Loucy (cell line): ENCODE measurements at regions not wholly inside any gene's neighbourhood (a gene's known extent, or its start where the extent isn't known, plus 50 kb on each side); places are given as distances from the start of the nearest gene placed in this dataset.

Experiments
- H2AFZ ChIP-seq: fragments of 200-600 bp; sonication (generic); 2 replicates; pipeline ENCODE4 v1.6.0; 2016; ENCODE audit warnings: antibody characterized with exemption, mild to moderate bottlenecking, low read length, moderate library complexity
- H3F3A ChIP-seq: fragments of 200-600 bp; 2 replicates; pipeline ENCODE4 v1.6.0; 2016; ENCODE audit warnings: antibody characterized with exemption, low read depth, mild to moderate bottlenecking
- H3K27me3 ChIP-seq: fragments of 200-600 bp; sonication (generic); 2 replicates; pipeline ENCODE4 v1.6.1; 2014; ENCODE audit warnings: low read length, mild to moderate bottlenecking; ENCODE audit not compliant: insufficient read depth, poor library complexity, severe bottlenecking
- H3K36me3 ChIP-seq: fragments of 200-600 bp; sonication (generic); 2 replicates; pipeline ENCODE4 v1.6.1; 2016; ENCODE audit warnings: low read length; ENCODE audit not compliant: insufficient read depth
- H3K4me1 ChIP-seq: fragments of 200-600 bp; sonication (generic); 2 replicates; pipeline ENCODE4 v1.5.1; 2014; ENCODE audit warnings: low read length, mild to moderate bottlenecking; ENCODE audit not compliant: insufficient read depth, poor library complexity, severe bottlenecking
- H3K4me2 ChIP-seq: fragments of 200-600 bp; sonication (generic); 2 replicates; pipeline ENCODE4 v1.6.0; 2014; ENCODE audit warnings: antibody characterized with exemption, low read length, low read depth, mild to moderate bottlenecking; ENCODE audit not compliant: poor library complexity, severe bottlenecking
- H3K4me3 ChIP-seq: fragments of 200-600 bp; sonication (generic); 2 replicates; pipeline ENCODE4 v1.5.1; 2014; ENCODE audit warnings: low read length, mild to moderate bottlenecking, mixed read lengths; ENCODE audit not compliant: poor library complexity, severe bottlenecking
- H3K79me2 ChIP-seq: fragments of 200-600 bp; sonication (generic); 2 replicates; pipeline ENCODE4 v1.6.1; 2014; ENCODE audit warnings: low read length; ENCODE audit not compliant: insufficient read depth
- H3K9ac ChIP-seq: fragments of 200-600 bp; sonication (generic); 2 replicates; pipeline ENCODE4 v1.6.0; 2014; ENCODE audit warnings: mild to moderate bottlenecking, low read depth, low read length, moderate library complexity; ENCODE audit not compliant: poor library complexity, severe bottlenecking
- H3K9me2 ChIP-seq: fragments of 200-600 bp; sonication (generic); replicated peaks from 2 replicates; pipeline ENCODE4 v1.6.1; 2016; ENCODE audit warnings: low read depth, low read length, mixed read lengths
- H3K9me3 ChIP-seq: fragments of 200-600 bp; sonication (generic); 2 replicates; pipeline ENCODE4 v1.6.1; 2014; ENCODE audit warnings: mild to moderate bottlenecking, antibody characterized with exemption, low read length, low read depth; ENCODE audit not compliant: insufficient read depth
- H4K20me1 ChIP-seq: fragments of 200-600 bp; sonication (generic); 2 replicates; pipeline ENCODE4 v1.6.0; 2014; ENCODE audit warnings: antibody characterized with exemption, low read length, mild to moderate bottlenecking; ENCODE audit not compliant: insufficient read depth, poor library complexity, severe bottlenecking
- CTCF ChIP-seq: fragments of 200-600 bp; sonication (generic); conservative IDR thresholded peaks from 2 replicates; pipeline ENCODE4 v1.5.1; 2014; ENCODE audit warnings: mild to moderate bottlenecking, antibody characterized with exemption, low read length
- EZH2phosphoT487 ChIP-seq: fragments of 200-600 bp; IDR thresholded peaks from 2 replicates; pipeline ENCODE4 v1.6.1; 2018; ENCODE audit warnings: antibody characterized with exemption, mild to moderate bottlenecking, moderate library complexity, borderline replicate concordance

- H3K4me3 ChIP-seq, result no peak overlapping the region
- H3K4me1 ChIP-seq, result peaks cover 43% of the 10 kb centered on the region
- no peaks in the 10 kb centered on the region for H3K36me3 ChIP-seq
- H3K9me2 ChIP-seq, result no peaks in the 10 kb centered on the region
- no peak overlapping the region for H2AFZ ChIP-seq
- H3K9me3 ChIP-seq, result no peaks in the 10 kb centered on the region
- H3K27me3 ChIP-seq, result no peaks in the 10 kb centered on the region
- H3K79me2 ChIP-seq, result no peaks in the 10 kb centered on the region
- H3K9ac ChIP-seq, result no peak overlapping the region
- H3K4me2 ChIP-seq, result peak overlapping the region; percentile 37
- no peaks in the 10 kb centered on the region for H3F3A ChIP-seq
- TF ChIP-seq EZH2phosphoT487 (no peak), CTCF (no peak)
- no peaks in the 10 kb centered on the region for H4K20me1 ChIP-seq
Observed at GRCh38 chr1:10903821-10904220, 107.4 kb upstream of the CASZ1 start.

GRCh38 chr1:10904396-10905358 is 107.8 kb upstream of the TARDBP start:
- Histone ChIP-seq H3K27me3 (no peaks in the 10 kb centered on the region), H3K9me2 (no peaks in the 10 kb centered on the region), H2AFZ (no peak overlapping the region), H3K9ac (no peak overlapping the region), H3K9me3 (no peaks in the 10 kb centered on the region), H3K4me3 (peak overlapping the region; percentile 31), H4K20me1 (no peaks in the 10 kb centered on the region), H3K36me3 (no peaks in the 10 kb centered on the region), H3F3A (no peaks in the 10 kb centered on the region), H3K79me2 (no peaks in the 10 kb centered on the region), H3K4me1 (peaks cover 43% of the 10 kb centered on the region), H3K4me2 (peak overlapping the region; percentile 53)
- TF ChIP-seq EZH2phosphoT487 (no peak), CTCF (no peak)

DNA sequence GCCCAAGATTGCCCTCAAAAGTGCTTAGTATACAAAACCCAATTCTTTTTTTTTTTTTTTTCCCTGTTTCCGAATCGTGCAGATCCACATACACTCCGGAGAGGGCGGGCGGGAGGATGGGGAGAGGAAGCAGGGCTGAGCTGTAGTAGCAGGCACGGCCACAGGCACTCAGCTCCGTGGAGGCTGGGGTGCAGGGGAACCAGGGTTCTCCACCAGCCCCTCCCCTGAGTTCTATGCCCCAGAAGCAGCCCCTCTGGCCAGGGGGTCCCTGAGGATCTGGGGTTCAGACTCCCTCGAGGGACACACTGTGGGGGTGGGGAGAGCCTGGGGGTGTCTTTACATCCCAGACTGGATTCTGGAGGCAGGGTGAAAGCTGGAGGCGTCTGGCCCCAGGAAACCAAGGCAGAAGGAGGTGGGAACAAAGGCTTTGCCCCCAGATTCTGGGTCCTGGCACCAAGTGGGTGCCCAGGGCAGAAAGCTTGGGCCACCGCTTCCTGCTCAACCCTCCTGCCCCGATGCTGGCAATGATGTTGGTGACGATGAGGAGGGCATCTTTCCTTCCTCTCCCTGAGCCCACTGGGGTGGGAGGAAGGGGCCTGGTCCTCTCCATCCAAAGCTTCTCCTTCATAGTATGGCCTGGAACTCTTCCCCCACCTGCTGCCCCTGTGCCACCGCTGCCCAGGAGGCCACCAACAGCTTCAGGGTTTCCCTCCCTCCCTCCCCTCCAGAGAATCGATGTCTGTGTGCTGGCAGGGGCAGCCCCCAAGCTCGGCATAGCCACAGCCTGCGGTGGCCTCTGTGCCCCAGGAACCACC is 106.4 kb upstream of the TARDBP start:
- Histone ChIP-seq H3K4me3 (no peak overlapping the region), H3K9me2 (no peaks in the 10 kb centered on the region), H3K79me2 (no peaks in the 10 kb centered on the region), H4K20me1 (no peaks in the 10 kb centered on the region), H2AFZ (no peak overlapping the region), H3K4me1 (peaks cover 57% of the 10 kb centered on the region), H3K36me3 (no peaks in the 10 kb centered on the region), H3K27me3 (no peaks in the 10 kb centered on the region), H3F3A (no peaks in the 10 kb centered on the region), H3K4me2 (no peak overlapping the region), H3K9ac (peak overlapping the region; percentile 47), H3K9me3 (no peaks in the 10 kb centered on the region)
- TF ChIP-seq EZH2phosphoT487 (no peak), CTCF (no peak)
